MM.1S (cell line): ENCODE measurements at regions not wholly inside any gene's neighbourhood (a gene's known extent, or its start where the extent isn't known, plus 50 kb on each side); places are given as distances from the start of the nearest gene placed in this dataset.

Experiments
- DNase-seq: peaks from one replicate; pipeline ENCODE4 v3.0.0-alpha.2; 2015
- H2AFZ ChIP-seq: fragments of 300-600 bp; sonication (generic); 2 replicates; pipeline ENCODE4 v1.6.0; 2016; ENCODE audit warnings: antibody characterized with exemption, low read length
- H3F3A ChIP-seq: fragments of 300-600 bp; sonication (generic); 2 replicates; pipeline ENCODE4 v1.6.1; 2016; ENCODE audit warnings: mild to moderate bottlenecking, antibody characterized with exemption, low read length, moderate library complexity, mixed read lengths; ENCODE audit not compliant: insufficient read depth
- H3K27ac ChIP-seq: fragments of 300-600 bp; sonication (generic); 2 replicates; pipeline ENCODE4 v1.5.1; 2016; ENCODE audit warnings: mild to moderate bottlenecking, low read length
- H3K27me3 ChIP-seq: fragments of 300-600 bp; sonication (generic); replicated peaks from 2 replicates; pipeline ENCODE4 v1.6.0; 2016; ENCODE audit warnings: low read length; ENCODE audit not compliant: insufficient read depth
- H3K36me3 ChIP-seq: fragments of 300-600 bp; sonication (generic); replicated peaks from 2 replicates; pipeline ENCODE4 v1.6.1; 2016; ENCODE audit warnings: mild to moderate bottlenecking, low read length, mixed read lengths; ENCODE audit not compliant: insufficient read depth
- H3K4me1 ChIP-seq: fragments of 300-600 bp; sonication (generic); 2 replicates; pipeline ENCODE4 v1.6.1; 2016; ENCODE audit warnings: low read length, mixed read lengths
- H3K4me2 ChIP-seq: fragments of 300-600 bp; sonication (generic); 2 replicates; pipeline ENCODE4 v1.6.0; 2016; ENCODE audit warnings: low read depth, low read length
- H3K4me3 ChIP-seq: fragments of 300-600 bp; sonication (generic); 2 replicates; pipeline ENCODE4 v1.5.1; 2016; ENCODE audit warnings: low read length, mixed read lengths
- H3K79me2 ChIP-seq: fragments of 300-600 bp; sonication (generic); 2 replicates; pipeline ENCODE4 v1.6.1; 2016; ENCODE audit warnings: mixed run types, low read length, mixed read lengths
- H3K9ac ChIP-seq: fragments of 300-600 bp; sonication (generic); 2 replicates; pipeline ENCODE4 v1.6.1; 2016; ENCODE audit warnings: low read length, mixed read lengths
- H3K9me2 ChIP-seq: fragments of 300-600 bp; sonication (generic); replicated peaks from 2 replicates; pipeline ENCODE4 v1.6.1; 2016; ENCODE audit warnings: mild to moderate bottlenecking, low read length, mixed read lengths; ENCODE audit not compliant: insufficient read depth
- H3K9me3 ChIP-seq: fragments of 300-600 bp; sonication (generic); replicated peaks from 2 replicates; pipeline ENCODE4 v1.6.1; 2016; ENCODE audit warnings: mild to moderate bottlenecking, low read length, mixed read lengths; ENCODE audit not compliant: insufficient read depth
- H4K20me1 ChIP-seq: fragments of 300-600 bp; sonication (generic); 2 replicates; pipeline ENCODE4 v1.6.1; 2016; ENCODE audit warnings: mild to moderate bottlenecking, low read length, moderate library complexity, mixed read lengths; ENCODE audit not compliant: insufficient read depth
- CTCF ChIP-seq: fragments of 300-600 bp; sonication (generic); IDR thresholded peaks from 2 replicates; pipeline ENCODE4 v1.5.1; 2016; ENCODE audit warnings: antibody characterized with exemption, low read length, mixed read lengths
- EZH2 ChIP-seq: fragments of 300-600 bp; sonication (generic); optimal IDR thresholded peaks from 2 replicates; pipeline ENCODE3; 2017; ENCODE audit warnings: low read depth, mild to moderate bottlenecking, antibody characterized with exemption, low read length, mixed read lengths
- EZH2phosphoT487 ChIP-seq: fragments of 300-600 bp; sonication (generic); IDR thresholded peaks from 2 replicates; pipeline ENCODE4 v1.6.1; 2018; ENCODE audit warnings: antibody characterized with exemption, low read length

- Histone ChIP-seq H3K9me2 (no peaks in the 10 kb centered on the region), H3K9me3 (no peaks in the 10 kb centered on the region), H3K9ac (no peak overlapping the region), H3K27me3 (no peaks in the 10 kb centered on the region), H3K36me3 (no peaks in the 10 kb centered on the region), H3K27ac (no peak overlapping the region), H3K4me2 (no peak overlapping the region), H3F3A (no peaks in the 10 kb centered on the region), H4K20me1 (no peaks in the 10 kb centered on the region), H3K79me2 (no peaks in the 10 kb centered on the region), H3K4me1 (no peaks in the 10 kb centered on the region), H3K4me3 (no peak overlapping the region), H2AFZ (no peak overlapping the region)
- TF ChIP-seq EZH2 (no peak), EZH2phosphoT487 (no peak), CTCF (no peak)
- DNase-seq = no peak
Observed at GRCh38 chr4:41420541-41420940, 117.4 kb upstream of the LIMCH1 start.

GRCh38 chr4:41423117-41423516 is 114.8 kb upstream of the LIMCH1 start:
- TF ChIP-seq EZH2 = no peak
- TF ChIP-seq EZH2phosphoT487 = no peak
- no peak for TF ChIP-seq CTCF
- H3K9ac ChIP-seq = no peak overlapping the region
- DNase-seq = no peak
- no peaks in the 10 kb centered on the region for H3K27me3 ChIP-seq
- no peaks in the 10 kb centered on the region for H3K4me1 ChIP-seq
- H2AFZ ChIP-seq = no peak overlapping the region
- H3K9me2 ChIP-seq = no peaks in the 10 kb centered on the region
- no peak overlapping the region for H3K4me3 ChIP-seq
- H3K9me3 ChIP-seq = no peaks in the 10 kb centered on the region
- no peak overlapping the region for H3K4me2 ChIP-seq
- no peaks in the 10 kb centered on the region for H3F3A ChIP-seq
- no peaks in the 10 kb centered on the region for H4K20me1 ChIP-seq
- no peaks in the 10 kb centered on the region for H3K79me2 ChIP-seq
- no peak overlapping the region for H3K27ac ChIP-seq
- H3K36me3 ChIP-seq = no peaks in the 10 kb centered on the region

- Histone ChIP-seq H3K4me1 (no peaks in the 10 kb centered on the region), H3K27me3 (no peaks in the 10 kb centered on the region), H3K27ac (no peak overlapping the region), H3K4me2 (no peak overlapping the region), H3K9me3 (no peaks in the 10 kb centered on the region), H3F3A (no peaks in the 10 kb centered on the region), H2AFZ (no peak overlapping the region), H3K9ac (no peak overlapping the region), H3K79me2 (no peaks in the 10 kb centered on the region), H3K9me2 (no peaks in the 10 kb centered on the region), H3K4me3 (no peak overlapping the region), H3K36me3 (no peaks in the 10 kb centered on the region), H4K20me1 (no peaks in the 10 kb centered on the region)
- no peak for TF ChIP-seq EZH2phosphoT487
- TF ChIP-seq EZH2 = no peak
- no peak for TF ChIP-seq CTCF
- no peak for DNase-seq
Observed at GRCh38 chr4:41424522-41424921, 113.4 kb upstream of the LIMCH1 start.
